ENCODE measurements at regions not wholly inside any gene's neighbourhood (a gene's known extent, or its start where the extent isn't known, plus 50 kb on each side); places are given as distances from the start of the nearest gene placed in this dataset.
"Not testable (repeated sequence)": the region's sequence is repeated elsewhere in the genome, so short reads cannot be mapped to it uniquely, and the experiment has no call there.

DNA sequence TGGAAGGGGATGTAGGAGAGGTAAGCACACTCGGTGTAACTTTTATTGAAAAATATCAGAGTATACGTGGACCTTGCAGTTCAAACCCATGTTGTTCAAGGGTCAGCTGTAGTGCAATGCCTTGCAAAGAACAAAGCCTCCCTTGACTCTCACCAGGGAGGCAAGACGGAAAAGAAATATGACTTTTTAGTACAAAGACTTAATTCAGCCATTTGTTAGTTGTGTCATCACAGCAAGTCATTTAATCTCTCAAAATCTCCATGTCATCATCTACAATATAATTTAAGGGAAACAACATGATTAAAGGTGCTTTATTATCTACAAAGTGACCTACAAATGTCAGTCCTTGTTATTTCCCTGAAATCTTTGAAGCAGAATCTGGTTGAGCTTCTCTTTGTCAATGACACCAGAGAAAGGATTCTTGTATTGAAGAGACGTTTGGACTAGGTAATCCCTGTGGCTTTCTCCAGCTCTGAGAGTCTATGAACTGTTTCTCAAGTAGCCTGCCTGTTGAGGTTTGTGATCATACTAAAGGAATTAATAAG lies 502.8 kb downstream of the REEP3 start:
- DNase-seq = no peak

DNA sequence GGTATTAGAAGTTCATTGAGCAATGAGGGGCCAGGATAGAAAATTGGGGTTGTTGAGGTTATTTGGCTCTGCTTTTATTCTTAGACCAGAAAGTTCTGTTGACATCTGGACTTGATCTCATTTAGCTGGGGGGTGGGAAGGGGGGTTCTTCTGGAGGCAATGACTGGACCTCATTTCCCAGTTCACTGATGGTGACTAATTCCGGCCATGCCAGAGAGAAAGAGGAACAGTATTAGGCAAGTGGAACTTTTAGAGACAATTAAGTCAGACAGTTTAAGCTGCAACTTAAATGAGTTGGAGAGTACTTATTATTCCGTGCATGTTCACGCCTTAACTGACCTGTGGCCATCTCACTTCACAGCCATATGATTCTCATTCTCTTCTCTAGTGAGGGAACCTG lies 512.5 kb downstream of the REEP3 start:
- no peak for DNase-seq

DNA sequence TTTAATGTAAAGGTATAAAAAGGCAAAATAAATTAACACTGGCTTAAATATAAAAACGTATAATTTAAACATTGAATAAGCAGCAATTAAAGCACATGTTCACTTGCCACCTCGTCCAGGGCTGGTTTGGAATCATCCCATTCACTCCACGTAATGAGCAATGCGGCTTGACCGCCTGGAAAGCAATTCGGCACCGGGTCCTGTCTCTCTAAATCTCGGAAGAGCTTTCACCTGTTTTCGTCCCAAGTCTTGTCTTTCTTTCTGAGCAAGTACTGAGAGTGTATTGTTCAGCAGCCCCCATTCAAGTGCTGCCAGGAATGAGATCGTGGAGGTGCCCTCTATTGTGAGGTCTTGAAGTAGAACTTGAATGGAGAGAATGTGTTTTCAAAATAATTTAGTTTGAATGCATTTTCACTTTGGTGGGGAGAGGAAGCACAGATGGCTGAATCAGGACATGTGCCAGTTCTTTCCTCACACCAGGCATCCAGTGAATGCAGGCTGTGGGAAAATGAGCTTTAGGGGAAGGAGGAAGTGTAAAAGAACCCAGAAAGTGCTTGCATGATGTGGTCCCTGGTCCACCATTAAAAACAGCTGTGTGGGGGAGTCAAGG lies 515.2 kb downstream of the REEP3 start:
- DNase-seq = no peak

DNA sequence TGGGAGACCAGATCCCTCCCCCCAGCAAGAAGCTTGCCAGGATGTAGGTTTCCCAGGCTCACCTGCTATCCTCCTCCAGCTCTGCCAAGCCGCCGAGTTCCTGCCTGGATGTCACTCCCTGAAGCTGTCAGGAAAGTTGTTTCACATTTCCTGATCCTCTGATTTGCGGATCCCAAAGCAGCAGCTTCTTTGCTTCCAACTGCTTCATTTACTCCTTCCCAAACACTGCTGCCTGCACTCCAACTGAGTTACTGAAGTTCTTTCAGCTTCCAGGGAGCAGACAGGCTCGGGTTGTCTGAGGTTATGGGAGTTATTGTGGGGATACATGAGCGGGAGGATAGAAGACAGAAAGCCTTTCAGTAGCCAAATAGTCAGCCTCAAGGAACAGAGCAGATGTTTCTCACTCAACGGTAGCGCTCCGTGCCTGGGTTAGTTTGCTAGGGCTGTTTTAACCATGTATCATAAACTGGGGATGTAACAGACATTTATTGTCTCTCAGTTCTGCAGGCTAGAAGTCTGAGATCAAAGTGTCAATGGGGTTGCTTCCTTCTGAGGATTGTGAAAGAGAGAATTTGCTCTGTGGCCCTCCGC lies 516.0 kb downstream of the REEP3 start:
- DNase-seq = peak; percentile 6

DNA sequence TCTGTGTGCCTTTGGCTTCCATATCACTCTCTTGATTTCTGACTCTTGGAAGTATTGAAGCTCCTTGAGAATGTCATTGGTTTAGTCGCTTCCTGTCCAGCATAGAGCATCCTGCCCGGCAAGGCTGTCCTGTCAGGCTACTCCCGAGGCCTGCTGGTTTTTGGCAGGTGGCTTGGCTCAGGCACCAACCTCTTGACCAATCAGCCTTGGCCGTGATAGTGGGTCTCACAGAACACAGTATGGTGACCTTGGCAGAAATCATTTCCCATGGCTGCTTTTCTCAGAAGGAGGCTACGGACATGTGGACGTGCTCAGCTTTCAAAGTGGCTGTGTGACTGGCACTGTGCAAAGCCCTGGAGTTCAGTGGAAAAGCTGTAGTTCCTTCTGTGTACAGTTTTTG lies 516.9 kb downstream of the REEP3 start:
- DNase-seq = no peak

DNA sequence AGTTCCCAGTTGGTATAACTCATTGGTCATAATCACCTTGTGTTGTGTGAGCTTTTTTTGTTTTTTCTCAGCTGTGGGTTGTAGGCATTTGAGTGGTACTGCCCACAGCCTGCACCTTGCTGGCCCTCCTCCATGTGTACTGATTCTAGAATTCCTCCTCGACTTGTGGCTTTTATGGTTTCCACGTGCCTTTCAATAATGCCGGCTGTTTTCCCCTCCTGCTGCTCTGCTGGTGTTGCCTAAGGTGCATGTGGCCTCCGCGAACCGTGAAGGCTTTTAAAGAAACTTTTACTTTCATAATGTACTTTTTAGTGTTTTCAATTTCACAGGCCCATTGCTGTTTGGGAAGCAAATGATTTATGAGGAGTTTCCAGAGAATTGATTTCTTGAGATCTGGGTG lies 518.0 kb downstream of the REEP3 start:
- DNase-seq = peak; percentile 8

DNA sequence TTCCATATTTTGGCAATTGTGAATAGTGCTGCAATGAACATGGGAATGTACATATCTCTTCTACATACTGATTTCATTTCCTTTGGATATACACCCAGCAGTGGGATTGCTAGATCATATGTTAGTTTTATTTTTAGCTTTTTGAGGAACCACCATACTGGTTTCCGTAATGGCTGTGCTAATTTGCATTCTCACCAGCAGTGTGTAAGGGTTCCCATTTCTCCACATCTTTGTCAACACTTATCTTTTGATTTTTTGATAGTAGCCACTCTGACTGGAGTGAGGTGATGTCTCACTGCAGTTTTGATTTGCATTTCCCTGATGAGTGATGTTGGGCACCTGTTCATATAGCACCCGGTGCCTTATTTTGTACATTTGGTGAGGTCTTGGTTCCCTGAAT lies 519.6 kb downstream of the REEP3 start:
- DNase-seq = no peak

DNA sequence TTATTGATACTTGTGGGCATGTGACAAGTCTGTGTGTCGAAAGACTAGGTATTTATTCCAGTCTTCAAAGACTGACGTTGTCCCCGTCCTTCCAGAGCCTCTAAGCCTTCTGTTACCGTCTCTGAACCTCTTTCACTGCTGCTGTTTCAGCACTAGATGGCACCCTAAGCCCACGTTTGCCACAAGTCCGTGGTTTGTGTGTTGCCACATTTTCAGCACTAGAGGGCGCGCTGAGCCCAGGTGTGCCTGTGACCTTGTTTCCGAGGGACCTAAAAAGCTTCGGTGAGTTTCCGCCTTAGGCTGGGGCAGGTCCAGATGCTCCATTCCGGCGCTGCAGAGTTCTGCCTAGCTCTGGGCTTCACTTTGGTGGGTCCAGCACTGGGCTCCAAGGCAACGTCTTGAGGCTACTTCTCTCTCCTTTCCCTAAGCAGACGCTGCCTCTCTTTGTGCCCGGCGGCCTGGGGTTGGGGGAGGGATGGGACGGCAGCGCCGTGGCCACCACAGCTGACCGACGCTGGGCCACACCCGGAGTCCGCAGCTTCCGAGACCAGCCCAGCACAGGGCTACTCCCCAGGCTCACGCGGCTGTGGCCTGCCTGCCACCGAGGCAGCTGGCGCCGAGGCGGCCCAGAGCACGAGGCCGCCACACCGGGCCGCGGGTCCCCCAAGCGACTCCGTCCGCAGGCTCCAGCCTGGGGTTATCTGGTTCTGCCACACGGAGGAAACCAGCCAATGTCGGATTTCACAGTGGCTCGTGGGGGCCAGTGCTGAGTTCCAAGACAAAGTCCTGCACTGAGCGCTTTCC lies 520.2 kb downstream of the REEP3 start:
- DNase-seq = peak; percentile 70

DNA sequence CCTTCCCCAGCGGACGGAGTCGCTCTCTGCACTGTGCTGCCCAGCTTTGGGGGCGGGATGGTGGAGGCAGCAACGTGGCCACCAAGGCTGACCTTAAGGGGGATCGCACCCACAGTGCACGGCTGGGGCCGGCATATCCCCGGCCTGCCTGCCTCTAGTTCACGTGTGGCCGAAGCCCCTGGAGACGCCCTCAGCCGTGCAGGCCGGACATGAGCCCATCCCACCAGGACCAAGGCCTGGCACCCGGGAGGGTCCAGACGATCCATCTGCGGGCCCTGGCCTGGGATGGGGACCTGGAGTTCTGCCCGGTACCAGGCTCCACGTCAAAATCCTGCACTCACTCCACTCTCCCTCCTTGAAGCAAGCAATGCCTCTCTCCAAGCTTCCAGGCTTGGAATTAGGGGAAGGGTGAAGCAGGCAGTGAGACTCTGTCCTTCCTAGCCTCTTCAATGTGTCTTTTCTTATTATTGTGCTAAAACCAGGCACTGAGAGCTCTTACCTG lies 520.8 kb downstream of the REEP3 start:
- no peak for DNase-seq

DNA sequence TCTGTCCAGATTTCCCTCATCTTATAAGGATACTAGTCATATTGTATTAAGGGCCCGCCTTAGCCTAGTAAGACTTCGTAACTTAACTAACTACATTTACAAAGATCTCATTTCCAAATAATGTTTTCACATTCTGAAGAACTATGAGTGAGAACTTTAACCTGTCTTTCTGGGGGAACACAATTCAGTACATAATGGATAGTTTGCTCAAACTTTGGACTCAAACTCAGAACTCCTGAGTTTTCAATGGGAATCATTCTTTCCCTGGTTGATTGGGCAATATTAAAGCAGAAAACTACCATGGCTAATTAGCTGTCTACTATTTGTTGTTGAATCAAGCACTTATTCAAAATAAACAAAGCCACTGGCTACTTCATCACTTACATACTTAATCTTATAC lies 522.9 kb downstream of the REEP3 start:
- no peak for DNase-seq

DNA sequence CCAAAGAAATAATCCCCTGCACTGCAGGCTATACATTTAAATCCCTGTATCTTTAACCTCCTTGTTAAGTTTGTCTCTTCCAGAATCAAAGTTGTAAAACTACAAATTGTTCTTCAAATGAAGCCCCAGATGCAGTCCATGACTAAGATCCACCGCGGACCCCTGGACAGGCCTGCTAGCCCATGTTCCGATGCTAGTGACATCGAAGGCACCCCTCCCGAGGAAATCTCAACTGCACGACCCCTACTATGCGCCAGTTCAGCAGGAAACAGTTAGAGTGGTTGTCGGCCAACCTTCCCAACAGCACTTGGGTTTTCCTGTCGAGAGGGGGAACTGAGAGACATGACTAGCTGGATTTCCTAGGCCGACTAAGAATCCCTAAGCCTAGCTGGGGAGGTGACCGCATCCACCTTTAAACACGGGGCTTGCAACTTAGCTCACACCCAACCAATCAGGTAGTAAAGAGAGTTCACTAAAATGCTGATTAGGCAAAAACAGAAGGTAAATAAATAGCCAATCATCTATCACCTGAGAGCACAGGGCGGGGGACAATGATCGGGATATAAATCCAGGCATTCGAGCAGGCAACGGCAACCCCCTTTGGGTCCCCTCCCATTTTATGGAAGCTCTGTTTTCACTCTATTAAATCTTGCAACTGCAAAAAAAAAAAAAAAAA lies 523.9 kb downstream of the REEP3 start:
- DNase-seq = not testable (repeated sequence)

DNA sequence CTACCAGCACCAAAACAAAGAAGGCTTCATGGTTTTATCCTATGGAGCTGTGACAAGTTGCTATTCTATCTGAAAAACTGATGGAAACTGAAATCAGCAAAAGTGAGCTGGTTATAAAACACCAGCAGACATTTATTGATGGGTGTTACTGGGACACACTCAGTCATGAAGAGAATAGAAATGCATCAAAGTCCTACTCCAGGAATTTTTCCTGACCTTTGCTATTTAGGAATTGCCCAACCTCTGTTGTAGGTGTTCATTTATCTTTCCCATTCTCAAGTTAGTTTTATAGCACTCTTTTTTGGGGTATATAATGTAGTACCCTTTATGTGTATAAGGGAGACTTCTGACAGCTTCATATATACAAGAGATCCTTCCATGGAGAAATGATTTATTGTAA lies 533.2 kb downstream of the REEP3 start:
- no peak for DNase-seq

DNA sequence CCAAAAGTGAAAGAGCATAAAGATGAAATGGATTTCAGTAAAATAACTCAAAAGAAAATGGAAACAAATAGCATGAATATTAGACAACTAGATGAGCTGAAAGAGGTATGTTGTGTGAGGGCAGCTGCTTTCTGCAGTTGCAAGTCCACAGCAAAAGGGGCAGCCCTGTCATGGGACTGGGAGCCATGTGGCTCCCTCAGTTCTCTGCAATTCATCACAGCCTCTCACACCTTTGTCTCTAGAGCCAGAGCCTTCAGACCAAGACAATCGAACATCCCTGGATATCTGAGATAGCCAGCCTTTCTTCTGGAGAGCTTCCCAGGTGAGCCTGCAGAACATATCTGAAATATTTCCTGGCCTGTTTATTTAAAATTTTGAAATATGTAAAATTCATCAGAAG lies 538.7 kb downstream of the REEP3 start:
- DNase-seq = no peak

DNA sequence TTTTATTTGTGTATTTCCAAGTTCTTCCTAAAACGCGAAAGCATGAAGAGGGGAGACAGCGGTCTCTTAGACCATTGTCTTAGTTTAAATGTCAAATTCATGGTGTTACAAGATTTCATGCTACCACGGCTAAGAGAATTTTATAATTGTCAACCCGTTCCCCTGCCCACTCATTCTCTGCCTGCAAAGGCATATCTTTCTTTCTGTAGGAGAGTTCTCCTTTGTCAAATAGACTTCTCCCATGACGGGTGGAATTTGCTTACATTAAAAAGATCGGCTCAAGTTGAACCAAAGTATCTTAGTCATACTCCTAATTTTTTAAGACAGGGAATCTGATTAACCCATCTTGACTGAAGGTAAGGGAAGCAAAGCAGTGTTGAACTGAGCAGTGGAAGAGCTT lies 539.2 kb downstream of the REEP3 start:
- no peak for DNase-seq

DNA sequence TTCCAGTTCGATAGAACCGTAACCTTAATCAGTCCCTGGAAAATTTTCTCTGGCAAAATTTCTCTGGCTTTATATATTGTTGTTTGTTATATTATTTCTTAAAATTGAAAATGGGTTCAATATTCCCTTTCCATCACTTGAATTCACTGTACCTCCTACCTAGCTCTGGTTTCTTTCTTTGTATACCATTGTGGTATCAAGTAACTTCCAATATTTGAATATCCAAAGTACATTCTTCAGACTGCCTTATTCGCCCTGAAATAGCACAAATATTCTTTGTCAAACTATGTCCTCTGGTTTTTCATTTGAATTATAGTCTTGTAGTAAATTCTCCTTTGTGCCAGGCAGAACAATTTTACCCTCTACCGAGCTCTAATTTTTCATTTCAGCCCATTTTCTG lies 541.6 kb downstream of the REEP3 start:
- no peak for DNase-seq

DNA sequence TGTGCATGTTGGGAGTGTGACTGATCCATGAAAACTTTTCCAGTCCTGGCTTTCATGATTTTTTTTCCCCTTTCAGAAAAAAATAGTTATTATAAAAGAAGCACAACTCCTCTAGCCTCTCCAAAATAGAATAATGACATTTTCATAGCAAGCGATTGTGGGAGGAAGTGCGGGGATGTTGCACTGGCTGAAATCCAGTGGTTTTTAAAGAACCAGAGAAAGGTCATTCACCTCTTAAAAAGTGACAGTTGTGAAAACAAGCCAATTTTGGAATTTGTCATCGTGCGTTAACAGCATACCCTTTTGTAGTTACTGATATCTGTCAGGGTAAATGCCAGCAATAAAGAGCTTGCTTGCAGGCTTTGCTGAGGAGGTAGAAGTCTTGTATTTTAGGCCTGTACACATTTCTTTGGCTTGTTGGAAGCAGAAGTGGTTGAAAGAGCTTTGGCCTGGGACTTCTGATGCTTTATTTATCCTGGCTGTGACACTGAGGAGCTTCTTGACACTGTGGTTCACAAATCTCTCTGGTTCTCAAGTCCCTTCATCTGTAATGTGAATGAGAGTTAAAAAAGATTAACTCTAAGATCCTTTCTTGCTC lies 545.9 kb downstream of the REEP3 start:
- no peak for DNase-seq

DNA sequence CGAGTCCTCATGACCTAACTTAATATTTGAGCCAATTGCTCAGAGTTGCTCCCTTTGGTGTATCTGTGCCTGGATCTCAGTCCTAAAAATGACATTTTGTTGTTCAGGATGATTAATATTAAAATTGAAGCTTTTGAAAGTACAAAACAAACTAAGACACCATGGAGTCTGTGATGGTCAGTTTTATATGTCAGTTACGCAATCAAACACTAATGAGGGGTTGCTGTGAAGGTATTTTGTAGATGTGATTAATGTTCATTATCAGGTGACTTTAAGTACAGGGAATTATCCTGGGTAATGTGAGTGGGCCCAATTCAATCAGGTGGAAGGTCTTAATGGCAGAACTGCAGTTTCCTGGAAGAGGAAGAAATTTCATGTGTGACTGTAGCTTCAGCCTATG lies 546.7 kb downstream of the REEP3 start:
- DNase-seq = no peak

DNA sequence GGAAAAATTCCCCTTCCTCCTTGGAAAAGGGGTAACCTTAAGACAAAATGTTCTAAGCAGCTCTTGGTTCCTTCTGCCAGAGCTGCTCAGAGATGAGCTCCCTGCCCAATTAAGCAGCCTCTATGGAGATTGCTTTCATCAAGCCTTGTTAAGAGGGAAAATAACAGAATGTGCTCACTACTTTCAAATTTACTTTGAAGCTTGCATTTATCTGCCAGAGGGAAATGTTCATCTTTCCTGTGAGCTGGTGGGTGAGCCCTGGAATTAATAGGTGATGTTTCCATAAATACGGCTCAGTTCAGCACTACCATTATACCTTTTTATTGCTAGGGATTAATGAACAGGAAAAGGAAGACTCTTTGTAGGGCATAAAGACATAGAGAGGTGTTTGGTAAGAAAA lies 549.0 kb downstream of the REEP3 start:
- no peak for DNase-seq

DNA sequence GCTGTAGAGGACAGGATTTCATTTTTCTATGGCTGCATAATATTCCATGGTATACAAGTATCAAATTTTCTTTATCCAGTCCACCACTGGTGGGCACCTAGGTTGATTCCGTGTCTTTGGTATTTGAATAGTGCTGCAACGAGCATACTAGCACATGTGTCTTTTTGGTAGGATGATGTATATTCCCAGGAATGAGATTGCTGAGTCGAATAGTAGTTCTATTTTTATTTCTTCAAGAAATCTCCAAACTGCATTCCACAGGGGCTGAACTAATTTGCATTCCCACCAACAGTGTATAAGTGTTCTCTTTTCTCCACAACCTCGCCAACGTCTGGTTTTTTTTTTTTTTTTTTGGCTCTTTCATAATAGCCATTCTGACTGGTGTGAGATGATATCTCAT lies 550.0 kb downstream of the REEP3 start:
- no peak for DNase-seq

DNA sequence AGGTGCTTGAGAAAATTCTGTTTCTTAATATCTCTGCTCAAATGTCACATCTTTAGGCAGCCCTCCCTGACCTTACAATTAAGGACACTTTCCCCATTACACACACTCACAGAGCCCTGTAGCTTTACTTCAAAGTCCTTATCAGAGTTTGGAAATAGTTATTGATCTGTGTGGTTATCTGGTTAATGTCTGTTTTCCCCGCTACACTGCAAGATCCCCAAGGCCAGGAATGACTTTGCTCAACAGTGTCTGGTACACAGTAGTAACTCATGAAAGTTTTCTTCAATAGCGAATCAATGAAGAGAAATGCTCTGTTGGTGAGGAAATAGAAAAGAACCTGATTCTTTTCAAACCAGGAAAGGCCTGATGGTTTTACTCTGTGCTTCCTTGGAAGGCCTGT lies 554.4 kb downstream of the REEP3 start:
- no peak for DNase-seq

DNA sequence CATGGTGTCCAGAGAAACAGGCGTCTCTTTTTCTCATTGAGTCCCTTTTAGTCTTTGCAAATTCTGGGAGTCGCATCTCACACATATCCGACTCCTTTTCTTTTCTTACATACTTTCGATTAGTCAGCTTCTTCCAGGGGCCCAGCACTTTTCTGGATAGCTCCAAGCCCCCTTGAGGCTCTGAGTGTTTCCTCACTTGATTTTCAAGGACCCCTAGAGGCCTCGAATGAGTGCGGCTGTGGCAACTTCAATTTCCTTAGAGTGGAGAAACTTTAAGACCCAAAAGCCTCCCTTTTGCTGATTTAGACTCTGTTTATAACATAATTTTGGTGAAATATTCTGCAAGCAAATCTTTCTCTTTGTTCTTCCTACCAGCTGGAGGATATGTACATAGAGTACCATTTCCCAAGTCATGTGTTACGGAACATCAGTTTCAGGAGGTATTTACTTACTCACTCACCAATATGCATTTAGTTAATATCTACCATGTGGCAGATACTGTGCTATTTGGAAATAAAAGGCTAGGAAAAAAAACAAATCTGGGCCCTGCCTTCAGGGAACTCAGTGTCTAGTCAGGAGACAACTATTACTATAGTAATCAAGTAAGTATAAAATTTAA lies 555.2 kb downstream of the REEP3 start:
- DNase-seq = no peak

DNA sequence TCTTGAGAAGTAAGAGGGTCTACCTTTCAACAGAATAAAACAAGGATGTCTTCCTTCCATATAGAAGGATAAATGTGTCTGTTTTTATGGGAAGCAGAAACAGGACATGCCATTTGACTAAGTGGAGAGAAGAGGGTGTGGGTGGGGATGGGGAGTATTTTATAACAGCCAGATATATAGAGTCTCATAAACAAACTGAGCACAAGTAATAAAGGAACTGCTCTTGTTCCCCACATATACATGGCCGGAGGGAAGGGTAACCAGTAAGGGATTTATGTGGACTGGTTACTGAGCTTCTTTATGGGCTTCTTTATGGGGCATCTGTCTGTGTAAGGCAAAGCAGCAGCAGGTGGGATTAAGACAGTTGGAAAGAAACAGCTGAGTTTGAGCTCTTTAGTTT lies 558.1 kb downstream of the REEP3 start:
- DNase-seq = no peak

Measured in right kidney (tissue), 1 donor.